RWPE2 (cell line): ENCODE measurements at regions not wholly inside any gene's neighbourhood (a gene's known extent, or its start where the extent isn't known, plus 50 kb on each side); places are given as distances from the start of the nearest gene placed in this dataset.

Source experiments
- ATAC-seq: fragments of 200-7000 bp; cut with Tn5 transposase; 3 replicates; pipeline ENCODE4 v1.9.1; 2021; ENCODE audit warnings: low read depth
- DNase-seq: peaks from one replicate; pipeline ENCODE4 v3.0.0-alpha.2; 2020; ENCODE audit warnings: low spot score
- H3K27ac ChIP-seq: fragments of 450-650 bp; 2 replicates; pipeline ENCODE4 v1.5.1; 2017; ENCODE audit warnings: mild to moderate bottlenecking; ENCODE audit not compliant: poor library complexity, severe bottlenecking
- H3K27me3 ChIP-seq: fragments of 250-450 bp; sonication (Bioruptor Pico); 2 replicates; pipeline ENCODE4 v1.5.1; 2021; ENCODE audit warnings: mild to moderate bottlenecking, moderate library complexity; ENCODE audit not compliant: insufficient read depth, poor library complexity, severe bottlenecking
- H3K36me3 ChIP-seq: fragments of 250-450 bp; sonication (Bioruptor Pico); 2 replicates; pipeline ENCODE4 v1.5.1; 2020; ENCODE audit warnings: low read depth, mild to moderate bottlenecking, moderate library complexity
- H3K4me1 ChIP-seq: fragments of 250-450 bp; sonication (Bioruptor Pico); 2 replicates; pipeline ENCODE4 v1.5.1; 2021; ENCODE audit warnings: mild to moderate bottlenecking, moderate library complexity; ENCODE audit not compliant: insufficient read depth, poor library complexity, severe bottlenecking
- H3K4me3 ChIP-seq: fragments of 250-450 bp; sonication (Bioruptor Pico); 2 replicates; pipeline ENCODE4 v1.5.1; 2021; ENCODE audit warnings: mild to moderate bottlenecking, moderate library complexity; ENCODE audit not compliant: severe bottlenecking
- H3K9me3 ChIP-seq: fragments of 250-450 bp; sonication (Bioruptor Pico); 2 replicates; pipeline ENCODE4 v1.5.1; 2021; ENCODE audit warnings: mild to moderate bottlenecking, moderate library complexity; ENCODE audit not compliant: severe bottlenecking
- CTCF ChIP-seq: fragments of 450-650 bp; IDR thresholded peaks from one replicate; pipeline ENCODE4 v1.5.1; 2017; ENCODE audit warnings: mild to moderate bottlenecking, moderate library complexity; ENCODE audit not compliant: poor library complexity, severe bottlenecking

- no peak for TF ChIP-seq CTCF
- H3K9me3 ChIP-seq: peaks cover 11% of the 10 kb centered on the region
- no peaks in the 10 kb centered on the region for H3K27me3 ChIP-seq
- no peaks in the 10 kb centered on the region for H3K36me3 ChIP-seq
- DNase-seq (no peak), ATAC-seq (peak; percentile 25; the same call in 1 of the 3 replicates)
- no peaks in the 10 kb centered on the region for H3K4me1 ChIP-seq
- H3K27ac ChIP-seq: peak overlapping the region; percentile 90
- H3K4me3 ChIP-seq: no peak overlapping the region
Measured at GRCh38 chr11:109695696-109696095, 273.7 kb downstream of the C11orf87 start.

GRCh38 chr11:109696191-109696897 lies 274.4 kb downstream of the C11orf87 start:
- Histone ChIP-seq H3K4me1 (no peaks in the 10 kb centered on the region), H3K36me3 (no peaks in the 10 kb centered on the region), H3K4me3 (no peak overlapping the region), H3K27ac (peak overlapping the region; percentile 90), H3K27me3 (no peaks in the 10 kb centered on the region), H3K9me3 (peaks cover 11% of the 10 kb centered on the region)
- ATAC-seq (peak; percentile 88), DNase-seq (peak; percentile 83)
- no peak for TF ChIP-seq CTCF

- H3K4me1 ChIP-seq: no peaks in the 10 kb centered on the region
- H3K36me3 ChIP-seq: no peaks in the 10 kb centered on the region
- H3K27me3 ChIP-seq: no peaks in the 10 kb centered on the region
- peaks cover 11% of the 10 kb centered on the region for H3K9me3 ChIP-seq
- no peak for DNase-seq
- peak overlapping the region; percentile 90 for H3K27ac ChIP-seq
- ATAC-seq: no peak
- no peak overlapping the region for H3K4me3 ChIP-seq
- peak; percentile 44 for TF ChIP-seq CTCF
Measured at GRCh38 chr11:109697140-109697843, 275.3 kb downstream of the C11orf87 start.

GRCh38 chr11:109698237-109698636 lies 276.2 kb downstream of the C11orf87 start:
- H3K36me3 ChIP-seq: no peaks in the 10 kb centered on the region
- DNase-seq: no peak
- no peaks in the 10 kb centered on the region for H3K4me1 ChIP-seq
- no peak overlapping the region for H3K27ac ChIP-seq
- no peak for TF ChIP-seq CTCF
- no peak overlapping the region for H3K4me3 ChIP-seq
- no peak for ATAC-seq
- peaks cover 11% of the 10 kb centered on the region for H3K9me3 ChIP-seq
- no peaks in the 10 kb centered on the region for H3K27me3 ChIP-seq

GRCh38 chr11:109704432-109704831 lies 282.4 kb downstream of the C11orf87 start:
- no peaks in the 10 kb centered on the region for H3K36me3 ChIP-seq
- no peak for ATAC-seq
- no peaks in the 10 kb centered on the region for H3K9me3 ChIP-seq
- H3K27me3 ChIP-seq: no peaks in the 10 kb centered on the region
- no peak for TF ChIP-seq CTCF
- H3K27ac ChIP-seq: no peak overlapping the region
- no peaks in the 10 kb centered on the region for H3K4me1 ChIP-seq
- DNase-seq: no peak
- no peak overlapping the region for H3K4me3 ChIP-seq
